ENCODE measurements at regions not wholly inside any gene's neighbourhood (a gene's known extent, or its start where the extent isn't known, plus 50 kb on each side); places are given as distances from the start of the nearest gene placed in this dataset.
"Not testable (repeated sequence)": the region's sequence is repeated elsewhere in the genome, so short reads cannot be mapped to it uniquely, and the experiment has no call there.

GRCh38 chr11:71150859-71151258, 101.5 kb downstream of the SHANK2 start:
- DNase-seq = no peak

GRCh38 chr11:71148716-71149115, 103.7 kb downstream of the SHANK2 start:
- no peak for DNase-seq

GRCh38 chr11:71147331-71147730, 105.0 kb downstream of the SHANK2 start:
- no peak for DNase-seq

- no peak for DNase-seq
These were observed 105.5 kb downstream of the SHANK2 start for GRCh38 chr11:71146846-71147245.

- DNase-seq = no peak
These were observed 106.2 kb downstream of the SHANK2 start for GRCh38 chr11:71145988-71146824.

- no peak for DNase-seq
These were observed 107.0 kb downstream of the SHANK2 start for GRCh38 chr11:71145368-71145767.

- no peak for DNase-seq
These were observed 107.6 kb downstream of the SHANK2 start for GRCh38 chr11:71144736-71145135.

GRCh38 chr11:71144010-71144409, 108.4 kb downstream of the SHANK2 start:
- DNase-seq = no peak

- DNase-seq = no peak
These were observed 112.0 kb downstream of the SHANK2 start for GRCh38 chr11:71140206-71140919.

GRCh38 chr11:71139516-71140205, 112.7 kb downstream of the SHANK2 start:
- no peak for DNase-seq

- no peak for DNase-seq
These were observed 113.5 kb downstream of the SHANK2 start for GRCh38 chr11:71138737-71139425.

- DNase-seq = no peak
These were observed 115.0 kb downstream of the SHANK2 start for GRCh38 chr11:71137376-71137775.

GRCh38 chr11:71136095-71136845, 116.1 kb downstream of the SHANK2 start:
- no peak for DNase-seq

- no peak for DNase-seq
These were observed 117.3 kb downstream of the SHANK2 start for GRCh38 chr11:71135112-71135511.

- no peak for DNase-seq
These were observed 118.4 kb downstream of the SHANK2 start for GRCh38 chr11:71133946-71134345.

- DNase-seq = no peak
These were observed 120.5 kb downstream of the SHANK2 start for GRCh38 chr11:71131861-71132260.

- DNase-seq = no peak
These were observed 122.3 kb downstream of the SHANK2 start for GRCh38 chr11:71130106-71130505.

GRCh38 chr11:71129624-71130023, 122.8 kb downstream of the SHANK2 start:
- no peak for DNase-seq

- DNase-seq = no peak
These were observed 124.6 kb downstream of the SHANK2 start for GRCh38 chr11:71127806-71128205.

GRCh38 chr11:71126401-71126800, 126.0 kb downstream of the SHANK2 start:
- DNase-seq = not testable (repeated sequence)

GRCh38 chr11:71125150-71125549, 127.2 kb downstream of the SHANK2 start:
- no peak for DNase-seq

GRCh38 chr11:71124127-71124526, 128.2 kb downstream of the SHANK2 start:
- no peak for DNase-seq
